HG02678 (cell line): ENCODE measurements at regions not wholly inside any gene's neighbourhood (a gene's known extent, or its start where the extent isn't known, plus 50 kb on each side); places are given as distances from the start of the nearest gene placed in this dataset.
"Not testable (repeated sequence)": the region's sequence is repeated elsewhere in the genome, so short reads cannot be mapped to it uniquely, and the experiment has no call there.

ENCODE experiments used
- ATAC-seq: cut with Tn5 transposase; IDR thresholded peaks from one replicate; pipeline ENCODE4 v1.9.1; 2021; ENCODE audit warnings: mild to moderate bottlenecking, moderate library complexity; ENCODE audit not compliant: unreplicated experiment

GRCh38 chr10:31179091-31179680, 139.8 kb upstream of the ZEB1 start:
- no peak for ATAC-seq

- ATAC-seq: no peak
These were observed 132.6 kb upstream of the ZEB1 start for GRCh38 chr10:31186225-31187000.

- ATAC-seq: no peak
These were observed 131.8 kb upstream of the ZEB1 start for GRCh38 chr10:31187182-31187581.

- ATAC-seq: no peak
These were observed 131.3 kb upstream of the ZEB1 start for GRCh38 chr10:31187607-31188210.

- ATAC-seq: no peak
These were observed 130.1 kb upstream of the ZEB1 start for GRCh38 chr10:31188792-31189406.

GRCh38 chr10:31190488-31190887, 128.5 kb upstream of the ZEB1 start:
- no peak for ATAC-seq

- ATAC-seq: no peak
These were observed 126.5 kb upstream of the ZEB1 start for GRCh38 chr10:31192475-31192874.

GRCh38 chr10:31194986-31195385, 124.0 kb upstream of the ZEB1 start:
- ATAC-seq: no peak

GRCh38 chr10:31197886-31198285, 121.1 kb upstream of the ZEB1 start:
- no peak for ATAC-seq

GRCh38 chr10:31204090-31204489, 114.9 kb upstream of the ZEB1 start:
- ATAC-seq: no peak

GRCh38 chr10:31207636-31208035, 111.4 kb upstream of the ZEB1 start:
- ATAC-seq: no peak

GRCh38 chr10:31209478-31209877, 109.5 kb upstream of the ZEB1 start:
- ATAC-seq: no peak

- ATAC-seq: no peak
These were observed 108.8 kb upstream of the ZEB1 start for GRCh38 chr10:31210190-31210589.

- no peak for ATAC-seq
These were observed 105.1 kb upstream of the ZEB1 start for GRCh38 chr10:31213959-31214358.

- ATAC-seq: no peak
These were observed 104.0 kb upstream of the ZEB1 start for GRCh38 chr10:31215052-31215451.

- no peak for ATAC-seq
These were observed 99.7 kb upstream of the ZEB1 start for GRCh38 chr10:31219306-31219705.

- not testable (repeated sequence) for ATAC-seq
These were observed 90.2 kb upstream of the ZEB1 start for GRCh38 chr10:31228780-31229179.

- ATAC-seq: no peak
These were observed 79.1 kb upstream of the ZEB1 start for GRCh38 chr10:31239961-31240360.

GRCh38 chr10:31242902-31243301, 76.1 kb upstream of the ZEB1 start:
- no peak for ATAC-seq

- not testable (repeated sequence) for ATAC-seq
These were observed 67.9 kb upstream of the ZEB1 start for GRCh38 chr10:31251118-31251517.

- no peak for ATAC-seq
These were observed 65.8 kb upstream of the ZEB1 start for GRCh38 chr10:31253237-31253636.
